ENCODE measurements at regions not wholly inside any gene's neighbourhood (a gene's known extent, or its start where the extent isn't known, plus 50 kb on each side); places are given as distances from the start of the nearest gene placed in this dataset.

DNA sequence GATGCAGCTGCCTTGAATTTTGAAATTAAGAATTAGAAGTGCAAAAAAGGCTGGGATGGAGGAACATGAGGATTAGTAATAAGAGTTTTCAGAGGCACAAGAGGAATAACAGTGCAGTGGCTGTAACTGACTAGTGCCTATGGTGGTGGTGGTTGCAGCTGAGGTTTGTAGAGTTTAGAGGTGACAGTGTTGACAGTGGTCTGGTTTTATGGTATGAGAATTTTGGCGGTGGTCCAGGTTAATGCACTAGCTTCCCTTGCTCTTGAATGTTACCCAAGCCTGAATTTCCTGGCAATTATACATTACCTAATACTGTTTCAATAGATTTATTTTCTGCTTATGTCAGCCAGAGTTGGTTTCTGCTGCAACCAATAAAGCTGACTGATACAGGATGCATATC lies 112.8 kb upstream of the C11orf87 start (continued):
- TF ChIP-seq YY1 (IDR thresholded peaks at IDR 0.05; ENCODE audit: borderline replicate concordance in 1 of 3, control insufficient read depth in 1 of 3, extremely low read depth in 1 of 3, insufficient read depth in 3 of 3, insufficient read length in 1 of 3, insufficient replicate concordance in 2 of 3, low read depth in 1 of 3, low read length in 2 of 3) = no peak
- TF ChIP-seq, protein P1, sequence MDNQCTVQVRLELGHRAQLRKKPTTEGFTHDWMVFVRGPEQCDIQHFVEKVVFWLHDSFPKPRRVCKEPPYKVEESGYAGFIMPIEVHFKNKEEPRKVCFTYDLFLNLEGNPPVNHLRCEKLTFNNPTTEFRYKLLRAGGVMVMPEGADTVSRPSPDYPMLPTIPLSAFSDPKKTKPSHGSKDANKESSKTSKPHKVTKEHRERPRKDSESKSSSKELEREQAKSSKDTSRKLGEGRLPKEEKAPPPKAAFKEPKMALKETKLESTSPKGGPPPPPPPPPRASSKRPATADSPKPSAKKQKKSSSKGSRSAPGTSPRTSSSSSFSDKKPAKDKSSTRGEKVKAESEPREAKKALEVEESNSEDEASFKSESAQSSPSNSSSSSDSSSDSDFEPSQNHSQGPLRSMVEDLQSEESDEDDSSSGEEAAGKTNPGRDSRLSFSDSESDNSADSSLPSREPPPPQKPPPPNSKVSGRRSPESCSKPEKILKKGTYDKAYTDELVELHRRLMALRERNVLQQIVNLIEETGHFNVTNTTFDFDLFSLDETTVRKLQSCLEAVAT (IDR thresholded peaks at IDR 0.05) = no peak
- no peak for TF ChIP-seq FUS (optimal IDR thresholded peaks at IDR 0.05; ENCODE audit: low read depth, low read length)
- TF ChIP-seq LCOR (CRISPR knock-in tag; IDR thresholded peaks at IDR 0.05) = no peak
- TF ChIP-seq, protein P2, sequence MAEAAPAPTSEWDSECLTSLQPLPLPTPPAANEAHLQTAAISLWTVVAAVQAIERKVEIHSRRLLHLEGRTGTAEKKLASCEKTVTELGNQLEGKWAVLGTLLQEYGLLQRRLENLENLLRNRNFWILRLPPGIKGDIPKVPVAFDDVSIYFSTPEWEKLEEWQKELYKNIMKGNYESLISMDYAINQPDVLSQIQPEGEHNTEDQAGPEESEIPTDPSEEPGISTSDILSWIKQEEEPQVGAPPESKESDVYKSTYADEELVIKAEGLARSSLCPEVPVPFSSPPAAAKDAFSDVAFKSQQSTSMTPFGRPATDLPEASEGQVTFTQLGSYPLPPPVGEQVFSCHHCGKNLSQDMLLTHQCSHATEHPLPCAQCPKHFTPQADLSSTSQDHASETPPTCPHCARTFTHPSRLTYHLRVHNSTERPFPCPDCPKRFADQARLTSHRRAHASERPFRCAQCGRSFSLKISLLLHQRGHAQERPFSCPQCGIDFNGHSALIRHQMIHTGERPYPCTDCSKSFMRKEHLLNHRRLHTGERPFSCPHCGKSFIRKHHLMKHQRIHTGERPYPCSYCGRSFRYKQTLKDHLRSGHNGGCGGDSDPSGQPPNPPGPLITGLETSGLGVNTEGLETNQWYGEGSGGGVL (CRISPR knock-in tag; IDR thresholded peaks at IDR 0.05) = no peak

GRCh38 chr11:109317726-109318125 lies 104.3 kb upstream of the C11orf87 start:
- H3K27me3 ChIP-seq (ENCODE audit: control insufficient read depth in 2 of 2, insufficient read depth in 2 of 2, low read length in 2 of 2) = no peaks in the 10 kb centered on the region
- no peak overlapping the region for H3K27ac ChIP-seq (ENCODE audit: extremely low read depth, low read depth, low read length)
- H3K9ac ChIP-seq (ENCODE audit: insufficient read depth in 1 of 2, low read depth in 2 of 2, low read length in 2 of 2) = no peak overlapping the region
- ATAC-seq = no peak
- H2AFZ ChIP-seq (ENCODE audit: low read depth, low read length) = no peak overlapping the region
- H3K9me3 ChIP-seq (replicated peaks; ENCODE audit: control insufficient read depth, insufficient read depth, low read depth, low read length) = no peaks in the 10 kb centered on the region
- no peak for DNase-seq (ENCODE audit: extremely low read depth in 1 of 4, low spot score in 3 of 4)
- H4K20me1 ChIP-seq (replicated peaks; ENCODE audit: control insufficient read depth, insufficient read depth, low read length) = no peaks in the 10 kb centered on the region
- CTCF ChIA-PET (ENCODE audit: low intra/inter-chr PET ratio) = no interaction called here
- no peaks in the 10 kb centered on the region for H3K79me2 ChIP-seq (ENCODE audit: control insufficient read depth, insufficient read depth, low read length)
- intact Hi-C loops (cut with micrococcal nuclease) (no loop called here), in situ Hi-C loops (cut with MboI) (no loop called here)
- H3K4me1 ChIP-seq (replicated peaks in 1 of 2; ENCODE audit: control insufficient read depth in 2 of 2, insufficient read depth in 2 of 2, low read length in 2 of 2) = no peaks in the 10 kb centered on the region
- H3K36me3 ChIP-seq (ENCODE audit: control insufficient read depth, insufficient read depth, low read length) = no peaks in the 10 kb centered on the region
- H3K4me3 ChIP-seq = no peak overlapping the region
- WGBS (ENCODE audit: insufficient coverage, low coverage, missing lambda C conversion rate) = 5% methylated on average over 1 of the region's 1 CpG
- POLR2A ChIA-PET = no interaction called here
- no peak for FAIRE-seq
- no peaks in the 10 kb centered on the region for H3K9me1 ChIP-seq (ENCODE audit: control insufficient read depth, insufficient read depth, low read length)
- BruUV-seq (replicated peaks) = no TSS peak
- H3K4me2 ChIP-seq (ENCODE audit: insufficient read depth, low read length) = no peak overlapping the region
- TF ChIP-seq, protein P3, sequence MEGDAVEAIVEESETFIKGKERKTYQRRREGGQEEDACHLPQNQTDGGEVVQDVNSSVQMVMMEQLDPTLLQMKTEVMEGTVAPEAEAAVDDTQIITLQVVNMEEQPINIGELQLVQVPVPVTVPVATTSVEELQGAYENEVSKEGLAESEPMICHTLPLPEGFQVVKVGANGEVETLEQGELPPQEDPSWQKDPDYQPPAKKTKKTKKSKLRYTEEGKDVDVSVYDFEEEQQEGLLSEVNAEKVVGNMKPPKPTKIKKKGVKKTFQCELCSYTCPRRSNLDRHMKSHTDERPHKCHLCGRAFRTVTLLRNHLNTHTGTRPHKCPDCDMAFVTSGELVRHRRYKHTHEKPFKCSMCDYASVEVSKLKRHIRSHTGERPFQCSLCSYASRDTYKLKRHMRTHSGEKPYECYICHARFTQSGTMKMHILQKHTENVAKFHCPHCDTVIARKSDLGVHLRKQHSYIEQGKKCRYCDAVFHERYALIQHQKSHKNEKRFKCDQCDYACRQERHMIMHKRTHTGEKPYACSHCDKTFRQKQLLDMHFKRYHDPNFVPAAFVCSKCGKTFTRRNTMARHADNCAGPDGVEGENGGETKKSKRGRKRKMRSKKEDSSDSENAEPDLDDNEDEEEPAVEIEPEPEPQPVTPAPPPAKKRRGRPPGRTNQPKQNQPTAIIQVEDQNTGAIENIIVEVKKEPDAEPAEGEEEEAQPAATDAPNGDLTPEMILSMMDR (IDR thresholded peaks at IDR 0.05 in 2 of 3, conservative IDR thresholded peaks at IDR 0.05 in 1 of 3; ENCODE audit: insufficient read depth in 2 of 3, low read depth in 1 of 3, low read length in 3 of 3) = no peak
- TF ChIP-seq SRSF7 (optimal IDR thresholded peaks at IDR 0.05; ENCODE audit: low read depth, low read length) (no peak), PPARD (CRISPR knock-in tag; IDR thresholded peaks at IDR 0.05) (no peak), GATAD2A (IDR thresholded peaks at IDR 0.05) (no peak), SRF (CRISPR knock-in tag; IDR thresholded peaks at IDR 0.05) (no peak), BCL6 (CRISPR knock-in tag; IDR thresholded peaks at IDR 0.05) (no peak)
